SK-N-SH (cell line): ENCODE measurements at regions not wholly inside any gene's neighbourhood (a gene's known extent, or its start where the extent isn't known, plus 50 kb on each side); places are given as distances from the start of the nearest gene placed in this dataset.

Experiments
- CTCF ChIA-PET: fragments of 300-600, 350-600 bp; formaldehyde crosslinking; extraction: SDS; loops from one replicate; lab custom pipeline; 2021; lab: Yijun Ruan, JAX
- POLR2A ChIA-PET: fragments of 350-600 bp; sonication (Branson Sonifier 250); formaldehyde crosslinking; extraction: SDS; loops from one replicate; lab custom pipeline; 2020; ENCODE audit warnings: antibody characterized with exemption, inconsistent platforms; lab: Yijun Ruan, JAX
- DNase-seq: peaks from one replicate; pipeline ENCODE4 v3.0.0; 2012
- H2AFZ ChIP-seq: fragments of 200-600 bp; sonication (generic); 2 replicates; pipeline ENCODE4 v1.8.1; 2016; ENCODE audit warnings: antibody characterized with exemption, mild to moderate bottlenecking, low read depth
- H3F3A ChIP-seq: fragments of 200-600 bp; sonication (generic); replicated peaks from 2 replicates; pipeline ENCODE3; 2016; ENCODE audit warnings: antibody characterized with exemption, mild to moderate bottlenecking; ENCODE audit not compliant: insufficient read depth
- H3K27ac ChIP-seq, 2 experiments: fragments of 200-500 bp in 1 of 2; fragments of 200-600 bp in 1 of 2; sonication (Bioruptor generic) in 1 of 2; sonication (generic), shearing (Covaris generic) in 1 of 2; 2 replicates each; pipeline versions ENCODE4 v1.5.1 to v1.6.1; 2014 to 2016; ENCODE audit warnings: low read depth in 2 of 2, inconsistent platforms in 1 of 2, low read length in 1 of 2, mild to moderate bottlenecking in 1 of 2, mixed read lengths in 1 of 2
- H3K27me3 ChIP-seq: fragments of 200-600 bp; sonication (generic), shearing (Covaris generic); 2 replicates; pipeline ENCODE4 v1.6.1; 2016; ENCODE audit warnings: mixed run types; ENCODE audit not compliant: insufficient read depth
- H3K36me3 ChIP-seq, 2 experiments: fragments of 200-500 bp in 1 of 2; fragments of 200-600 bp in 1 of 2; sonication (Bioruptor generic) in 1 of 2; sonication (generic) in 1 of 2; replicated peaks in 1 of 2; 2 replicates each; pipeline versions ENCODE3 to v1.5.1; 2014 to 2016; ENCODE audit warnings: low read length in 1 of 2, mild to moderate bottlenecking in 1 of 2; ENCODE audit not compliant: insufficient read depth in 2 of 2, control insufficient read depth in 1 of 2
- H3K4me1 ChIP-seq, 2 experiments: fragments of 200-500 bp in 1 of 2; fragments of 200-600 bp in 1 of 2; sonication (Bioruptor generic) in 1 of 2; sonication (generic), shearing (Covaris generic) in 1 of 2; 2 replicates each; pipeline versions ENCODE4 v1.5.1 to v1.6.1; 2014 to 2016; ENCODE audit warnings: low read depth in 1 of 2, low read length in 1 of 2, mixed run types in 1 of 2; ENCODE audit not compliant: insufficient read depth in 2 of 2, control insufficient read depth in 1 of 2
- H3K4me2 ChIP-seq: fragments of 200-600 bp; sonication (generic), shearing (Covaris generic); 2 replicates; pipeline ENCODE4 v1.6.1; 2017; ENCODE audit warnings: mixed run types
- H3K4me3 ChIP-seq, 2 experiments: fragments of 200-500 bp in 1 of 2; fragments of 200-600 bp in 1 of 2; sonication (Bioruptor generic) in 1 of 2; sonication (generic), shearing (Covaris generic) in 1 of 2; 2 replicates each; pipeline versions ENCODE4 v1.5.1 to v1.8.1; 2014 to 2016; ENCODE audit warnings: low read depth in 2 of 2, inconsistent platforms in 1 of 2, low read length in 1 of 2, mild to moderate bottlenecking in 1 of 2, mixed read lengths in 1 of 2, moderate library complexity in 1 of 2
- H3K79me2 ChIP-seq: fragments of 200-600 bp; sonication (generic); 2 replicates; pipeline ENCODE4 v1.8.1; 2017; ENCODE audit warnings: mild to moderate bottlenecking; ENCODE audit not compliant: insufficient read depth
- H3K9ac ChIP-seq: fragments of 200-600 bp; sonication (generic); 2 replicates; pipeline ENCODE4 v1.6.1; 2017; ENCODE audit warnings: mixed run types
- H3K9me2 ChIP-seq: fragments of 200-600 bp; sonication (generic); 2 replicates; pipeline ENCODE4 v1.6.1; 2017; ENCODE audit warnings: mixed run types
- H3K9me3 ChIP-seq: fragments of 200-600 bp; sonication (generic); 2 replicates; pipeline ENCODE4 v1.6.1; 2017; ENCODE audit warnings: mixed run types, mild to moderate bottlenecking, moderate library complexity
- H4K20me1 ChIP-seq: fragments of 200-600 bp; sonication (generic); 2 replicates; pipeline ENCODE4 v1.6.1; 2017; ENCODE audit warnings: mild to moderate bottlenecking, mixed run types; ENCODE audit not compliant: insufficient read depth
- CHD2 ChIP-seq: fragments of 150-350 bp; IDR thresholded peaks from 2 replicates; pipeline ENCODE4 v1.6.1; 2018; ENCODE audit warnings: low read length; ENCODE audit not compliant: partially characterized antibody
- EP300 ChIP-seq, 2 experiments: IDR thresholded peaks; 2 replicates each; pipeline versions ENCODE4 v1.4.0 to v1.6.1; 2012; ENCODE audit warnings: borderline replicate concordance in 1 of 2, low read depth in 1 of 2, low read length in 1 of 2
- FOXM1 ChIP-seq: IDR thresholded peaks from 2 replicates; pipeline ENCODE4 v1.4.0; 2012; ENCODE audit warnings: low read depth, mild to moderate bottlenecking
- MXI1 ChIP-seq: IDR thresholded peaks from 2 replicates; pipeline ENCODE4 v1.6.1; 2012; ENCODE audit warnings: mild to moderate bottlenecking, low read depth, low read length, improper control_type of control experiment
- NFIC ChIP-seq: IDR thresholded peaks from 2 replicates; pipeline ENCODE4 v1.4.0; 2012; ENCODE audit warnings: borderline replicate concordance
- NRF1 ChIP-seq: IDR thresholded peaks from 2 replicates; pipeline ENCODE4 v1.6.1; 2012; ENCODE audit warnings: low read depth, mild to moderate bottlenecking, low read length
- PBX3 ChIP-seq: IDR thresholded peaks from 2 replicates; pipeline ENCODE4; 2012
- POLR2AphosphoS5 ChIP-seq: IDR thresholded peaks from 2 replicates; pipeline ENCODE4 v1.6.1; 2012; ENCODE audit warnings: low read depth, low read length
- RCOR1 ChIP-seq: fragments of 150-350 bp; IDR thresholded peaks from 2 replicates; pipeline ENCODE4 v1.6.1; 2017; ENCODE audit warnings: antibody characterized with exemption, low read length
- RXRA ChIP-seq: IDR thresholded peaks from 2 replicates; pipeline ENCODE4 v1.4.0; 2012; ENCODE audit warnings: low read depth, mild to moderate bottlenecking, borderline replicate concordance
- USF1 ChIP-seq: IDR thresholded peaks from 2 replicates; pipeline ENCODE4 v1.4.0; 2012; ENCODE audit warnings: low read depth, borderline replicate concordance
- YY1 ChIP-seq: IDR thresholded peaks from 2 replicates; pipeline ENCODE4 v1.4.0; 2012; ENCODE audit warnings: low read depth, mild to moderate bottlenecking
- WGBS: methylation state at CpG from one replicate; pipeline ENCODE4 v1.1.6; 2017; ENCODE audit warnings: low lambda C conversion rate; 5-methylcytosine and 5-hydroxymethylcytosine counted together

GRCh38 chr22:49452362-49452946, 375.2 kb downstream of the BRD1 start:
- no peak for TF ChIP-seq NFIC
- H3K36me3 ChIP-seq, result no peaks in the 10 kb centered on the region
- no peak overlapping the region for H2AFZ ChIP-seq
- ChIA-PET POLR2A (no interaction called here), CTCF (no interaction called here)
- no peaks in the 10 kb centered on the region for H3K79me2 ChIP-seq
- H4K20me1 ChIP-seq, result no peaks in the 10 kb centered on the region
- peaks cover 20% of the 10 kb centered on the region; the same call in 1 of the 2 replicates for H3K27me3 ChIP-seq
- H3K9ac ChIP-seq, result no peak overlapping the region
- no peak overlapping the region for H3K27ac ChIP-seq
- H3K9me2 ChIP-seq, result no peaks in the 10 kb centered on the region
- no peak overlapping the region for H3K4me3 ChIP-seq
- no peaks in the 10 kb centered on the region for H3F3A ChIP-seq
- no peaks in the 10 kb centered on the region for H3K4me1 ChIP-seq
- 19% methylated on average over 2 of the region's 2 CpGs for WGBS
- H3K4me2 ChIP-seq, result no peak overlapping the region
- no peak for DNase-seq
- H3K9me3 ChIP-seq, result no peaks in the 10 kb centered on the region

DNA sequence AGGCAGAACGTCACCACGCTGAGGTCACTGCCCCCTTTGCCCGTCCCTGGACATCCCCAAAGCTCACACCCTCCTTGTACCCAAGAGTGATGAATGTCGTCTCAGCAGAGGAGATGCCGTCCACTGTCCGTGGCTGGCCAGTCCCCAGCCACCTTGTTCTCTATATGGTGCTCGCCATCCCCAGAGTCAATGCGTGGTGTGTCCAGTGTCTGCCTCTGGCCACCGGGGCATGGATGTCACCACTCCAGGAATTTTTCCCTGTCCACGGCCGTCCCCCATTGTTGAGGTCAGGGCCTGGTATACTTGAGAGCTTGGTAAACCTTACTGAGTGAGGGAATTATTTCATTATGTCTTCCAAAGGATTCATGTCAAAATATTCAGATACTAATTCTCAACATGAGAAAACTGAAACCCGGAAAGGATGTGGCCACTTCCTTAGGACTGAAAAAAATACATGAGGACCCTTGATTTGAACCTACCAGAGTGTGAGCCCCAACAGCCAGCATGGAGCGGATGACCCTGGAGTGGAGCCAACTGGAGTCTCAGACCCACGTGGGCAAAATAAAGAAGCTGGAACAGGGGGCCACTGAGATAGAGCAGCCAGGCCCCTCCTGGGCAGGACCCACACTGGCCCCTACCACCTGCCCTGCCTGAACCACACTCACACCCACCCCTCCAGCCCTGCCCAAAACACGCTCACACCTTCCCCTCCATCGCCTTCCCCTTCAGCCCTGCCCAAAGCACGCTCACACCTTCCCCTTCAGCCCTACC, 376.4 kb downstream of the BRD1 start:
- H3K79me2 ChIP-seq, result no peaks in the 10 kb centered on the region
- no peak overlapping the region for H3K9ac ChIP-seq
- no peak overlapping the region for H3K4me2 ChIP-seq
- no peaks in the 10 kb centered on the region for H3K9me3 ChIP-seq
- DNase-seq, result no peak
- H3F3A ChIP-seq, result no peaks in the 10 kb centered on the region
- no peak overlapping the region for H3K27ac ChIP-seq
- no peaks in the 10 kb centered on the region for H3K4me1 ChIP-seq
- H3K27me3 ChIP-seq, result peaks cover 16% of the 10 kb centered on the region; the same call in 1 of the 2 replicates
- CTCF ChIA-PET, result interaction anchor here (0.7 kb wide), 1 partner anchor 219 kb away, joined by 3 read pairs; no protein-coding TSS in a partner anchor
- H2AFZ ChIP-seq, result no peak overlapping the region
- POLR2A ChIA-PET, result no interaction called here
- no peak overlapping the region for H3K4me3 ChIP-seq
- TF ChIP-seq NRF1 (no peak), EP300 (IDR thresholded peaks at IDR 0.05; ENCODE audit: borderline replicate concordance in 1 of 2, low read depth in 1 of 2, low read length in 1 of 2) (no peak), RCOR1 (no peak), POLR2AphosphoS5 (no peak), RXRA (no peak), MXI1 (no peak), YY1 (no peak)
- H4K20me1 ChIP-seq, result no peaks in the 10 kb centered on the region
- H3K36me3 ChIP-seq, result no peaks in the 10 kb centered on the region
- H3K9me2 ChIP-seq, result no peaks in the 10 kb centered on the region
- 14% methylated on average over 10 of the region's 17 CpGs for WGBS

GRCh38 chr22:49450498-49450897, 377.2 kb downstream of the BRD1 start:
- Histone ChIP-seq H2AFZ (no peak overlapping the region), H3K4me2 (no peak overlapping the region), H3K79me2 (no peaks in the 10 kb centered on the region), H3K4me3 (no peak overlapping the region), H3K9me2 (no peaks in the 10 kb centered on the region), H3K27me3 (peaks cover 10% of the 10 kb centered on the region; the same call in 1 of the 2 replicates), H3K4me1 (no peaks in the 10 kb centered on the region), H3K36me3 (no peaks in the 10 kb centered on the region), H4K20me1 (no peaks in the 10 kb centered on the region), H3K27ac (no peak overlapping the region), H3K9ac (no peak overlapping the region), H3K9me3 (no peaks in the 10 kb centered on the region), H3F3A (no peaks in the 10 kb centered on the region)
- CTCF ChIA-PET, result interaction anchor here (0.7 kb wide), 1 partner anchor 219 kb away, joined by 3 read pairs; no protein-coding TSS in a partner anchor
- 30% methylated on average over 9 of the region's 9 CpGs for WGBS
- POLR2A ChIA-PET, result no interaction called here
- DNase-seq, result no peak
- TF ChIP-seq USF1 (no peak), FOXM1 (no peak), PBX3 (no peak), CHD2 (no peak)
